ENCODE measurements at regions not wholly inside any gene's neighbourhood (a gene's known extent, or its start where the extent isn't known, plus 50 kb on each side); places are given as distances from the start of the nearest gene placed in this dataset.

- no peak for TF ChIP-seq CTCF (IDR thresholded peaks at IDR 0.05)
- TF ChIP-seq POLR2AphosphoS5 (IDR thresholded peaks at IDR 0.05) = no peak
- TF ChIP-seq POLR2A (IDR thresholded peaks at IDR 0.05; ENCODE audit: low read depth) = no peak
- TF ChIP-seq EP300 (IDR thresholded peaks at IDR 0.05) = no peak
These were observed 361.9 kb upstream of the RASGEF1B start for GRCh38 chr4:81833576-81833975.
